Hematopoietic multipotent progenitor cell treated with erythropoietin and hydrocortisone succinate and interleukin-3 and kit ligand, for 4 days (in vitro differentiated cells): ENCODE measurements at regions not wholly inside any gene's neighbourhood (a gene's known extent, or its start where the extent isn't known, plus 50 kb on each side); places are given as distances from the start of the nearest gene placed in this dataset.
"Not testable (repeated sequence)": the region's sequence is repeated elsewhere in the genome, so short reads cannot be mapped to it uniquely, and the experiment has no call there.

ENCODE experiments used
- DNase-seq: peaks from one replicate; pipeline ENCODE4 v3.0.0-alpha.2; 2015

DNA sequence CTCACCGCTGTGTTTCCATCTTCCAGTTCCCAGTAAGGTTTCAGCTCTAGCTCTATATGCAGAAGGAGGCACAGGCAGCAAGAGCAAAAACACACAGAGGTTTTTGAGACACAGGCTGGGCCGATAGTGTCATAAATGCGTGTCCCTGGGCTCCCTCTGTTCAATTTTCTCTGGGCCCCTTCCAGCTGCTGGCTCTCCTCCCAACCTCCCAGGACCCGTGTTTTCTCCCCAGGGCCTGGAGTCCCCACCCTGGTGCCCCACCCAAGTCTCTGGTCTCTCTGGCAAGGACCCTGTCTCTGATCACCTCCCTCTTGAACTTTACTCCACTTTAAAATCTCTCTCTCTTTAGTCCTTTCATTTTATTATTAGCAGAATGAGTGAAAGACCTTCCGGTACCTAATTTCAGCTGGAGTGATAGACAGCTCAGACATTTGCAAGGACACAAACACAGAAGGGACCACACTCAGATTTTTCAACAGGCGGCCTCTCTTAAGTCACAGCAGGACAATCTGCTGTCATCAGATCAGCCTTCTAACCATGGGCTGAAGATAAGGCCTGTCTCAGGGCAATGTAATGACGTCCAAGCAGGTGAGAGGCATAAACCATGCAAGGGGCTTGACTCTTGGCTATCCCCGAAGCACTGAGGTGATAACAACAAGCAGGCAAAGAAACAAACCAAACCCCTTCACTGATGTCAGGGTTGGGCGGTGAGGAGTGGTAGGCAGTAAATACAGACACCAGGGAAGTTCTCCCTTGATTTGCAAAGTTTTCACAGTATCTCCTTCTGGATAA lies 190.0 kb upstream of the IRS2 start:
- DNase-seq, result no peak

DNA sequence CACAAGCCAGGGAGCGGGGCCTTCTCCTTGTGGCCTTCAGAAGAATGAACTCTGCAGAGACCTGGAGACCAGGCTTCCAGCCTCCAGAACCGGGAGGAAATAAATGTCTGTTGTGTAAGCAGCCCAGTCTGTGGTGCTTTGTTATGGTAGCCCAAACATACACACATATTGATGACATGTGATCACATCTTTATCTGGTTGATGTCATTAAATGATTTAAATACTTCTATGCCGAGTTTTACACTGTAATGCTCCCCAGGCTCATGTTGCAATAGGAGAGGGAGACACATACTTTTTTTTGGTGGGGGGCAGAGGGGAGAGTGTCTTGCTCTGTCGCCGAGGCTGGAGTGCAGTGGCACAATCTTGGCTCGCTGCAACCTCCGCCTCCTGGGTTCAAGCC lies 188.0 kb upstream of the IRS2 start:
- no peak for DNase-seq

DNA sequence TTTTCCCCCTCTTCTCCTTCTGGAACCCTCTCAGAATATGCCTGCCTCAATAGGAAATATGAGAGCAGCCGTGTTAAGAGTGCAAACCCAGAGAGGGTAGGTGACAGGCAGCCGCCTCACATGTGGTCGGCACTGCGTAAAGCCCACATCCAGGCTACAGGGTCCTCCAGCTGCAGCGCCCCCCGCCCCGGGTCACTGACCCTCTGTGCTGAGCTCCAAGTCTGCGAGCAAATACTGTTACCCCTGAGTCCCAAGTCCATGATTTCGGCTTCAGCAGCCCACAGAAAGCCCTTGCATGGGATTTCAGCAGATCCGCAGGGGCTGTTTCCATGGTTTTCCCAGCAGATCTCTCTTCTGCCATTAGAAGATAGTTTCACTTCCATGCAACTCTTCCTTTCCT lies 186.9 kb upstream of the IRS2 start:
- no peak for DNase-seq

DNA sequence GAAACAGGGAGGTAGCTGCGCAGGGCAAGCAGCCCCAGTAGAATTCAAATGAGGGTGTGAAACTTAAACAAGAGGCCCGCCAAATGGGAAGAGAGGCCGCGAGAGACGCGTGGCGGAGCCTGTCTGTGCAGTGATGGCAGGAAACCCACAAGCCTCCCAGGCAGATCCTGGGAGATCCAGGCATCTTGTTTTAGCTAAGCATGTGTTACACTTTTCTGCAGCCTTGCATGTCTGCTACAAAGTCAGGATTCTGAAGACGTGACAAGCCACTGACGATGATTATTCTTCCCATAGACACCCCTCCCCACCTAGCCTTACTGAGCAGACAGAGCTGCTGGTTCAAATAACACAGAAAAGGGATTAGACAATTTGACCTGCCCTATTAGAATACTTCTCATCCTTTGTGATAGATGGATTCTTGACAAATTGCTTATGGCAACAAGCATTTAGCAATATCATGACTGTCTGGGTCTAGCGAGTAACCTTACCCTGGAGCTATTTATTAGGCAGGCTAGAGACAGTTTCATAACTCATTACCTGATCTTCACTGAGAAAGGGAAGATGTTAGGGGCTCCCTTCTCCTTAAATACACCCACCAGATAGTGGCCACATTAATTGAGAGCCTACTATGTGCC lies 185.2 kb upstream of the IRS2 start:
- DNase-seq, result no peak

DNA sequence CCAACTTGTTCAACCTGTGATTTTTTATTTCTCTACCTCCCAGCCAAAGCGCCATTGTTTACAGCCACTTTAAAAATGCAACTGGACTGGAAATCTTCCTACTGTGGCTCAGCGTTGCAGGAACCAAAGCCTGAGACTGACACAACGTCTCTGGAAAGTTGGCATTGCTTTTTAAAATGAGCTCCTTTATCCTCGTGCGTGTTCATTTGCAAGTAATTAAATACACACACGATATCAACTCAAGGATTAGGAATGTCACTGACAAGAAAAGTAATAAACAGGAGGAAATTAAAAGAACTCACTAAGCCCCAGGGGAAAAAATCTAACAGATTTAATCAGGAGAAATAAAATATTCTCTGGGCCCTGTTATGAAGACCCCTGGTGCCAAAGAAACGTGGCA lies 184.6 kb upstream of the IRS2 start:
- no peak for DNase-seq

DNA sequence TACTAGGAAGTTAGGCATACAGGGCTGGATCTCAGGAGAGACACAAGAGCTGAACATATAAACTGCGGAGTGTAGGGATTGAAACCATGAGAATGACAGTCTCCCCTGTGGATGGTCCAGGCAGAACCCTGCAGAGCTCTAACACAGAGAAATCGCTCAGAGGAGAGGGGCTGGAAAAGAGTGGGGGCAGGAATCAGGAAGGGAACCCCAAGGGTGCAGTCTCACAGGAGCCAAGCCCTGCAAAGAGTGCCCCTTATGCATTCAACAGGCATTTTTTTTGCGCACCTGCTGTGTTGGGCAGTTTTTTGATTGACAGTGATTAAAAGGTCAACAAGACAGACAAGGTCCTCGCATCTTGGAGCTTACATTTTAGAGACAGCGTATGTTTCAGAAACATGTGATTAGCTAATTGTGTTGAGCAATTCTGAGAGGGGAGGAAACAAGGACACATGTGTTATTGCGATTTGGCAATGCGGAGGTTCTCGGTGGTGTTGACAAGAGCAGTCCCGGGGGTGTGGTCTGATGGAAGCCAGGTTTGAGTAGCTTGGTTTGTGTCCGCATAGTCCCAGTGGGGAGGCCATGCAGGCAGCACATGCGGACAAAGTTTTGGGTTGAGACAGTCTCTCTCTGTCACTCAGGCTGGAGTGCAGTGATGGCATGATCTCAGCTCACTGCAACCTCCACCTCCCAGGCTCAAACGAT lies 182.6 kb upstream of the IRS2 start:
- DNase-seq, result peak; percentile 25

DNA sequence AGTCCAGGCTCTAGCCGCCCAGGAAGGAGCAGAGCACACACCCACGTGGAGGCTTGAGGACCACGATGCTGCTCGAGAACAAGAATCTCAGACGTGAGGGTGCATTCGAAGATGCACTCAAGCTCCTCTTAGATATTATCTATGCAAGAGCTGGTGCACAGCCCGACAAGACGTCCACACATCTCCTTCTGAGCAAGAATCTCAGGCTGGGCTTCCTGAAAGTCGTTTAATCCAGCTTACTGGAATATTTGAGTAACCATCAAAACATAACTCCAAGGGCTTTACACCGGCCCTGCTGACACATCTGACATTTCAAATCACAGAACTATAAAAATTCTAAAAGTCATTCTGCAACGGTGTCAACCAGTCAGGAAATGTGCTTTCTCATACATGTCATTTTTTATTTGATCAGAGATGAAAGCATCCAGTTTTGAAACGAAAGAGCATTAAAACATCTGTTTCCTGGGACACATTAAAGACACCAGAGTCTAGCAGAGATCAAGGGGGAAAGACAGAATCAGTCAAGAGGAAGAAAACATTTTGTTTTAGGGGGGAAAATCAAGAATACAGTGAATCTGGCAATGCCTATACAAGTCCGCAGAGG lies 177.7 kb upstream of the IRS2 start:
- DNase-seq, result no peak

DNA sequence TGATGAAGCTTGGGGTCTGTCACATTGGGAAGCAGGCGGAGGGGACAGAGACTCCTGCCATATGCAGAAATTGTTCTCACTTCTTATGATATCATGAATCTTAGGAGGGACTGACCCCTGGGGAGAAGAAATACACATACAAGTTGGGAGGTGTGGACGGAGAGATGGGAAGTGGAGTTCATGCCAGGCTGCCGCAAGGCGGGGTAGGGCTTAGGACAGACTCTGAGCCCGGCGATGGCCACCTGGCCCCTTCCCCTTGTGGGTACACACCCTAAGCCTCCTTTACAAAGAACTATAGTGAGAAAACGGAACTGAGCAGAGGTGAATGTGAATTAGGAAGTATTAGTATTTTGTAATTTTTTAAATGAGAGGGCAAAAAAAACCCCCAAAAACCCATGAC lies 177.0 kb upstream of the IRS2 start:
- no peak for DNase-seq

DNA sequence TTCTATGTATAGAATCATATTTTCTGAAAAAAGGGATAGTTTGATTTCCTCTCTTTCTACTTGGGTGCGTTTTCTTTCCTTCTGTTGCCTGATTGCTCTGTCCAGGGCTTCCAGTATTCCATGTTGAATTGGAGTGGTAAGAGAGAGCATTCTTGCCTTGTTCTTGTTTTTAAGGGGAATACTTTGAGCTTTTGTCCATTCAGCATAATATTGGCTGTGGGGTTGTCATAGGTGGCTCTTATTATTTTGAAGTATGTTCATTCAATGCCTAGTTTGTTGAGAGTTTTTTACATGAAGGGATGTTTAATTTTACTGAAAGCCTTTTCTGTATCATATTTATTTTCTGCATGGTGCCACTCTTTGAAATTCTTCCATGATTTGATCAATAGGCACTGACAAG lies 173.5 kb upstream of the IRS2 start:
- no peak for DNase-seq

DNA sequence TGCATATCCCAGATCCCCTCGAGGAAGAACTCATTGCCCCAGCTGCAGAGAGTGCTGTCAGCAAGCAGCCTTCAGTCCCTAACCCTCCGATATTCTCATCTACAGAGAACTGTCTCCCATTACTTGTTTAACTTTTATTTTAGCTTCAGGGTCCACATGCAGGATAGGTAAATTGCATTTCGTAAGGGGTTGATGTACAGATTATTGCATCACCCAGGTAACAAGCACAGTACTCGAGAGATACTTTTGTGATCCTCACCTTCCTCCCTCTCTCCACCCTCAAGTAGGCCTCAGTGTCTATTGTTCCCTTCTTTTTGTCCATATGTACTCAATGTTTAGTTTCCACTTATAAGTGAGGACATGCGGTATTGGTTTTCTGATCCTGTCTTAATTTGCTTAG lies 171.5 kb upstream of the IRS2 start:
- DNase-seq, result no peak

DNA sequence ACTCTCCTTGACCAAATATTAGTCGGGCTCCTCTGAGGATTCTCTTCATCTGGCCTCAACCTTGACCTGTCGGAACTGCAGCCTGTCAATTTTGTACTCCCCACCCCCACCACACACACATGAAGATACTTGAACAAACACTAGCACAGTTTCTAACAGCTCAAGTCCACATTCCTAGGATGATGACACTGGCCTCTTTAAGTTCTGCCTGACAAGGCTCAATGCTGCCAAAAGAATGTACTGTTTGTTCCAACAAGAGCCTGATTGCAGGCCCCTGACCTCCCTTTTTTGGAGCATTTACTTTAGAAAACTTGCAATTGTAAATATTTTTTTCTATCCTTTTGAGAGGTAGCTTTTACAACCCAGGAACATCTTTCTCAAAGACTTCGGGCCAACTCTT lies 169.2 kb upstream of the IRS2 start:
- DNase-seq, result no peak

DNA sequence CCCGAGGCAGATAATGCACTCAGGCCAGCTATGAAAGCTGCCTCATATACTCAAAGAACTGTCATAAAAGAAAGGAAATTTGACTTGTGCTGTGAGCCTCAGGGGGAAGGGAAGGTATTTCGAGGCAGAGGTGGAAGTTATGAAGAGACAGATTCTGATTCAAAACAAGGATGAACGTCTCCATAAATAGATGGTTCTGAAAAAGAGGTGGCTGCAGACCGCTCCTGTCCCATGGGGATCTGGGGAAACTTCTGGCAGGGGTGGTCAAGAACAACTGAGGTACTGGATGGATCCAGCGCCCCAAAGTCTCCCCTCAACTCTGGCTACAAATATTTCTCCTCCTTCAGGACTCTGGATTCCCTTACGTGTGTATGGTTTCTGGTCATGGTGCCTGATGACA lies 168.1 kb upstream of the IRS2 start:
- DNase-seq, result no peak

DNA sequence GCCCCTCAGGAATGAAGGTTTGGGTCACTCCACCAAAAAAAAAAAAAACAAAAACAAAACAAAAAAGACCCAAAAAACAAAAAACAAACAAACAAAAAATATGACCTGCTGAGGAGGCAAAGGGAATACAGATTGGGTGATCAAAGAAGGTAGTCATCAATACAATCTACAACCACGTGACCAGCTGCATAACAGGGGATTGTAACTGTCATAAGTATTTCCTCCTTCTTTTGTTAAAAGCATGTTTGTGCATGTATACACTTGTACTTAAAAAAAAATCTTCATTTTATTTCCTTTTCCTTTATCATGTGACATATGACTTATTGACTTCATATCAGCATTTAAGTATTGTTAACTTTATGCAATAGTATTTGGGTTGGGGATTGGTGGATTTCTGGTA lies 165.1 kb upstream of the IRS2 start:
- no peak for DNase-seq

DNA sequence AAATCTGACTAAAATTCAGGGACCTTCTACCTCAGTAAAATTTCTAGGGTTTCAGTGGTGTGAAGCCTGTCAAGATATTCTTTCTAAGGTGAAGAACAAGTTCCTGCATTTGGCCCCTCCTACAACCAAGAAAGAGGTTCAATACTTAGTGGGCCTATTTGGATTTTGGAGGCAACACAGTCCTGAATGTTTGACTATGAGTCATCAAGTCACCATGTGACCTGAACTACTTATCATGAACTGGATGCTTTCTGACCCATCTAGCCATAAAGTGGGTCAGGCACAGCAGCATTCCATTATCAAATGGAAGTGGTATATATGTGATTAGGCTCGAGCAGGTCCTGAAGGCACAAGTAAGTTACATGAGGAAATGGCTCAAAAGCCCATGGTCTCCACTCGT lies 163.0 kb upstream of the IRS2 start:
- no peak for DNase-seq

DNA sequence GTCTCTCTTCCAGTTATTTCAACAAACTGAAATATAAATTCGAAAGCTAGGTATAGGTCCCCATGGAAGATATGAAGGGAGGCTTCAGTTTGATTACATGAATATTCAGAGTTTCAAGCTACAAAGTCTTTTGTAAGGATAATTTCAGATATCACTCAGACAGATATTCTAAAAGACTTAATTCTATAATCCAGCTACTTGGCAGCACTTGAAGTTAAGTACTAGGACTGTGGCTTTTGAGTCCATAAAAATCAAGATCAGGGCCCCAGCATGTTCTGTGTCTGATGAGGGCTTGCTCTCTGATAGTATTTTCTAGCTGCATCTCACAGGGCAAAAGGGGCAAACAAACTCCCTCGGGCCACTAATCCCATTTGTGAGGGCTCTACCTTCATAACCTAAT lies 160.6 kb upstream of the IRS2 start:
- no peak for DNase-seq

DNA sequence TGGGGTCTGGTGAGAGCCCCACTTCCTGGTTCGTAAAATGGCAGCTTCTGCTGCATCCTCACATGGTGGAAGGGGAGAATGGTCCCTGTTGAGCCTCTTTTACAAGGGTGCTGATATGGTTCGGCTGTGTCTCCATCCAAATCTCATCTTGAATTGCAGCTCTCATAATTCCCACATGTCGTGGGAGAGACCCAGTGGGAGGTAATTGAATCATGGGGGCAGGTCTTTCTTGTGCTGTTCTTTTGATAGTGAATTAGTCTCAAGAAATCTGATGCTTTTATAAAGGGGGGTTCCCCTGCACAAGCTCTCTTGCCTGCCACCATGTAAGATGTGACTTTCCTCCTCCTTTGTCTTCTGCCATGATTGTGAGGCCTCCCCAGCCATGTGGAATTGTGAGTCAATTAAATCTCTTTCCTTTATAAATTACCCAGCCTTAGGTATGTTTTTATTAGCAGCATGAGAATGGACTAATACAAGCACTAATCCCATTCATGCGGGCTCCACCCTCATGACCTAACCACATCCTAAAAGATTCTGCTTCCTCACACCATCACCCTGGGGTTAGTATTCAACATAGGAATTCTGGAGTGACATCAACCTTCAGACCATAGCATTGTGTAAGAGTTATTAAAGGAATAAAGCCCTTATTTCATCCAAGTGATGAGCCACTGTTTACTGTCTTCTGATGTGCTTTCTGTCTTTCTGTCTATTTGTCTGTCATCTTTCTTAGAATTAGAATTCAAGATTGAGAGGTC lies 159.0 kb upstream of the IRS2 start:
- DNase-seq, result no peak

DNA sequence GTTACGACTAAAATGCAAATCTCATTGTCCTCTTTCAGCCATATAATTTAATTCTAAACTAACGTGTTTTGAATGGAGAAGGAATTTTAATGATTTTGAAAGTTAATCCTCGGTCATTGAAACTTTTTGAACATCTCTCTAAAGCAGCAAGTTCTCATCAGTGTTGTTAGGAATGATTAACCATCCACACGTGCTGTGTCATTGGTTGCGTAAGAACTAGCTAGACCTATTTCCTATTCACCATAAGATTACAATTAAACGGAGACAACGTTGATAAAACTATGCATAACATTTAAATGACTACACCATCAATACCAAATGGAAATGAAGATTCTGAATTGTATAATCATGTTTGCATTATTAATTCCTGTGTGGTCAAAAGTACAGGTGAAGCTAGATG lies 155.6 kb upstream of the IRS2 start:
- peak; percentile 15 for DNase-seq

DNA sequence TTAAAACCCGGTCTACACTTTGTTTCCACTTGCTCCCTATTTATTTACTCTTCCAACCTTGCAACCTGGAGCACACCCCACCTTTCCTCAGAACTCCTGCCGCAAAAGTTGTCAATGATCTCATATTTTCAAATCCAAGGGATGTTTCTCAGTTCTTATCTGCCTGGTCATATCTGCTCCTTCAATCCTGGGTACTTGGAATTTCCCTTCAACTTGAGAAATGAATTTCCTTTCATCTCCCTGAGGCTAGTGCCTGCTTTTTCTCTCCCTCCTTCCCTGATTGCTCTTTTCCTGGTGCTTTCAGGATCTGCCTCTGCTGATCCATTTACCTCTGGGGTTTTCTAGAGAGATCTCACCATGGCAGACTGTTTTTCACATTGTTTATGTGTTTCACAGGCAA lies 154.8 kb upstream of the IRS2 start:
- DNase-seq, result no peak

DNA sequence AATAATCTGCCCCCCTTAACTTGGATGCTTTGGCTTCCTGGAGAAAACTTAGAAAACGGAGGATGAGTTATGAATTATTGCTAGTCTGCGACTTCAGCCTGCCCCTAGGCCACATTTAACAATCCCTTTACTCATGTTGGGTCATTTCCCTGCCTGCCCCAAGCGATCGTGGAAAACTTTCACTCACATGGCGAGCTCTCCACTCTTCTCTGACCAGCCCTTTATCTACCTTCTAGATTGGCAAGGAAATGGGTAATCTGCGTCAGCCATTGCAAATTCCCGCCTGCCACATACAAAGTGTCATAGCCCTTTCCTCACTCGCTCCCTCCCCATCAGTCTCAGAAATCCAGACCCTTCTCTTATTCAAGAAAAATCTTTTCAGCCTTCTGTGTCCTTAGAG lies 154.3 kb upstream of the IRS2 start:
- DNase-seq, result no peak

DNA sequence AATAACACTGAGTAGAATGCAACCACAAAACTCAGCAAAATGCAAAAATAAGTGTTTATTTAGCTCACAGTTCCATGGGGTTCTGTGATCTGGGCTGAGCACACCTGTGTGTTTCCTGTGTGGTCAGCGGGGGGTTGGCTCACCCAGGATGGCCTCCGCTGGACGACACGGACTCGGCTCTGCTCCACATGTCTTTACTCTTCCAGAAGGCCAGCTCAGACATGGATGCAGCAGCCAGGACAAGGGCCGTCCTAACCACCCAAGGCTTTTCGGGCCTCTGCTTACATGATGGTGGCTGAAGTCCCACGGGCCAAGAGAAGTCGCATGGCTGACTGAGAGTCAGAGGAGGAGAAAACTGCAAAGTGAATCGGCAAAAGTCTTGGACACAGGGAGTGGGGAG lies 153.5 kb upstream of the IRS2 start:
- no peak for DNase-seq

DNA sequence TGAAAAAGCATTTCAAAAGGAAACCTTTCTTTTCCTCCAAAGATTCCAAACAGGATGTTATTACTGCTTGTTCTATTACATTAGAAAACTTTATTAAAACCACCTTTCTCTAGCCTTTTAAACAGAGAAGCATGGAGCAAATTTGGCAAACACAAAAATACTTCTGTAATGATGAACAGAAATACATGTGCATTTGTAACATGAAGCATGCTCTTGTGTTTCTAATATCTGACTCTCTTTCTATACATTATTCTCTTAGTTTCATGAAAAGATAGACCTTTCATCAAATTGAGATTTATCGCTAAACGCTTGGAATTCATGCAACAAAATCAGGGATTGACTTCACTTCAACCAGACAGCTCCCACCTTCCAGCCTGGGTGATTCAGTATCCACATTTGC lies 152.8 kb upstream of the IRS2 start:
- no peak for DNase-seq

DNA sequence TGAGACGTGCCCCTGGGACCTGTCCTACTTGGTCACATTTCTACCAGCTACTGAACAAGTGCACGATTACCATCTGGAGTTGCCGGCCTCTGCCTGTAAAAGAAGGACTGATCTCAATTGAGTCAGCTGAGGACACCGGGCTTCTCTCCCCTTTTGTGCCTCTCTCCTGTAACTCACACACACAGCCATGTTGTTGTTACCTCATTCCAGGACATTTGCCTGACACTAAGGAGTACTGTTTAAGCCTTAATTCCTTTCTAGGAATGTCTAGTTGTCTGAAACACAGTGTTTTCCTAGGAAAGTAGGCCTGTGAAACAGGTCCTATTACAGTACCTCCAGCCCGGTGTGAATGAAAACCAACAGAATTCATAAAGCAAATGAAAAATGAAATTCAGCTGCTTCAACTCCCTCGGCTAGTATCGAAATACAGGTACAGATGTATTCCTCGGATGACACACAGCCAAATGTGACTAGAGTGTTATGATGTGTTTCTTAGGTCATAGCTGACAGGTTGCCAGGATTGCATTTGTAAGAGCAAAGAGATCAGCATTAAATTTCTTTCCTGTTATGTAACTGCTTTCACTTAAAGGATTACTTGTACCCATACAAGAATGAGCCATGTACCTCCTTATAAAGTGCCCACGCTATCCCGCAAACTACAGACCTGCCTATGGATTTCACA lies 152.0 kb upstream of the IRS2 start:
- DNase-seq, result no peak

DNA sequence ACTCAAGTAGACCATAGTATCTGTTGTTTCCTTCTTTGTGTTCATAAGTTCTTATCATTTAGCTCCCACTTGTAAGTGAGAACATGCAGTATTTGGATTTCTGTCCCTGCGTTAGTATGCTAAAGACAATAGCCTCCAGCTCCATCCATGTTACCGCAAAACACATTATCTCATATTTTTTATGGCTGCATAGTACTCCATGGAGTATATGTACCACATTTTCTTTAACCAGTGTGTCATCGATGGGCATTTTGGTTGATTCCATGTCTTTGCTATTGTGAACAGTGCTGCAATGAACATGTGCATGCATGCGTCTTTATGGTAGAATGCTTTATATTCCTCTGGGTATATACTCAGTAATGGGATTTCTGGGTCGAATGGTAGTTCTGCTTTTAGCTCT lies 148.1 kb upstream of the IRS2 start:
- not testable (repeated sequence) for DNase-seq
